PC-9 (cell line): ENCODE measurements at regions not wholly inside any gene's neighbourhood (a gene's known extent, or its start where the extent isn't known, plus 50 kb on each side); places are given as distances from the start of the nearest gene placed in this dataset.

Experiments
- BruUV-seq: library from RNA; stranded (reverse); fragments of 400-500 nt; replicated peaks from 2 replicates; lab custom pipeline; 2021; lab: Mats Ljungman, UMichigan
- CTCF ChIA-PET: fragments of 300-600 bp; sonication (Branson Sonifier 250); formaldehyde crosslinking; loops from one replicate; lab custom pipeline; 2022; ENCODE audit warnings: antibody characterized with exemption; lab: Charles Lee
- POLR2A ChIA-PET: fragments of 300-600 bp; sonication (Branson Sonifier 250); formaldehyde crosslinking; loops from one replicate; lab custom pipeline; 2022; ENCODE audit warnings: antibody characterized with exemption; ENCODE audit not compliant: unreplicated experiment; lab: Charles Lee
- DNase-seq, 2 experiments: peaks; one replicate each; pipeline versions ENCODE4 v3.0.0 to v3.0.0-alpha.2; 2015 to 2022; ENCODE audit warnings: mixed read lengths in 1 of 2
- H2AFZ ChIP-seq: fragments of 200-600 bp; sonication (generic); 2 replicates; pipeline ENCODE4 v1.8.1; 2017; ENCODE audit warnings: antibody characterized with exemption
- H3F3A ChIP-seq: fragments of 200-600 bp; sonication (generic); 2 replicates; pipeline ENCODE4 v1.8.1; 2017; ENCODE audit warnings: antibody characterized with exemption, mild to moderate bottlenecking, low read depth; ENCODE audit not compliant: insufficient read depth
- H3K27ac ChIP-seq: fragments of 200-600 bp; sonication (generic); 2 replicates; pipeline ENCODE4 v1.6.1; 2016; ENCODE audit warnings: mixed run types
- H3K27me3 ChIP-seq: fragments of 200-600 bp; sonication (generic); 2 replicates; pipeline ENCODE4 v1.6.1; 2016; ENCODE audit warnings: low read depth, mixed run types; ENCODE audit not compliant: insufficient read depth
- H3K36me3 ChIP-seq: fragments of 200-600 bp; sonication (generic); 2 replicates; pipeline ENCODE4 v1.6.1; 2016; ENCODE audit warnings: low read depth, mixed run types
- H3K4me1 ChIP-seq: fragments of 200-600 bp; sonication (generic); replicated peaks from 2 replicates; pipeline ENCODE4 v1.6.1; 2016; ENCODE audit warnings: mixed run types; ENCODE audit not compliant: insufficient read depth
- H3K4me2 ChIP-seq: fragments of 200-600 bp; sonication (generic); 2 replicates; pipeline ENCODE4 v1.6.1; 2017; ENCODE audit warnings: mixed run types
- H3K4me3 ChIP-seq: fragments of 200-600 bp; sonication (generic); 2 replicates; pipeline ENCODE4 v1.6.1; 2016; ENCODE audit warnings: mixed run types
- H3K79me2 ChIP-seq: fragments of 200-600 bp; sonication (generic); 2 replicates; pipeline ENCODE4 v1.6.1; 2017; ENCODE audit warnings: low read depth, mixed run types
- H3K9me2 ChIP-seq: fragments of 200-600 bp; sonication (generic); 2 replicates; pipeline ENCODE4 v1.8.1; 2017; ENCODE audit warnings: mild to moderate bottlenecking; ENCODE audit not compliant: insufficient read depth
- H3K9me3 ChIP-seq: fragments of 200-600 bp; sonication (generic); 2 replicates; pipeline ENCODE4 v1.8.1; 2016; ENCODE audit warnings: low read depth; ENCODE audit not compliant: insufficient read depth
- H4K20me1 ChIP-seq: fragments of 200-600 bp; sonication (generic); 2 replicates; pipeline ENCODE4 v1.8.1; 2017; ENCODE audit not compliant: insufficient read depth
- CTCF ChIP-seq: fragments of 200-600 bp; sonication (generic); conservative IDR thresholded peaks from 2 replicates; pipeline ENCODE4 v1.6.1; 2017; ENCODE audit warnings: mixed run types, antibody characterized with exemption, mild to moderate bottlenecking, moderate library complexity
- EZH2 ChIP-seq: fragments of 200-600 bp; sonication (generic); IDR thresholded peaks from 2 replicates; pipeline ENCODE4 v1.8.0; 2017; ENCODE audit warnings: antibody characterized with exemption, low read depth
- intact Hi-C: fragments of 100-400 bp; cut with micrococcal nuclease; formaldehyde crosslinking; loops from one replicate; pipeline ENCODE4 v1.10.0; 2022; ENCODE audit not compliant: unreplicated experiment

GRCh38 chr7:156368053-156368843 is 272.3 kb upstream of the RNF32 start:
- intact Hi-C loops, result no loop called here
- Histone ChIP-seq H3K27me3 (peaks cover 60% of the 10 kb centered on the region), H2AFZ (no peak overlapping the region), H4K20me1 (no peaks in the 10 kb centered on the region), H3K9me3 (0 out of 2 replicates have a peak, but pooled peaks cover 3% of the 10 kb centered on the region), H3K4me2 (no peak overlapping the region), H3K4me1 (no peaks in the 10 kb centered on the region; the same call in 1 of the 2 replicates), H3F3A (no peaks in the 10 kb centered on the region), H3K27ac (no peak overlapping the region), H3K79me2 (no peaks in the 10 kb centered on the region), H3K9me2 (no peaks in the 10 kb centered on the region), H3K4me3 (no peak overlapping the region), H3K36me3 (no peaks in the 10 kb centered on the region)
- ChIA-PET CTCF (no interaction called here), POLR2A (no interaction called here)
- no peak for TF ChIP-seq CTCF
- TF ChIP-seq EZH2, result no peak
- no peak for DNase-seq
- BruUV-seq, result no TSS peak

- POLR2A ChIA-PET, result no interaction called here
- no peaks in the 10 kb centered on the region for H3K9me3 ChIP-seq
- BruUV-seq, result no TSS peak
Observed at GRCh38 chr7:156363751-156364150, 276.8 kb upstream of the RNF32 start.

GRCh38 chr7:156360835-156361234 is 279.7 kb upstream of the RNF32 start:
- BruUV-seq, result no TSS peak
- DNase-seq, result no peak
- no peaks in the 10 kb centered on the region for H3K4me1 ChIP-seq
- intact Hi-C loops, result no loop called here
- no peaks in the 10 kb centered on the region for H4K20me1 ChIP-seq
- ChIA-PET POLR2A (no interaction called here), CTCF (no interaction called here)
- no peak overlapping the region for H3K4me2 ChIP-seq
- H3K27ac ChIP-seq, result no peak overlapping the region
- H3K9me3 ChIP-seq, result no peaks in the 10 kb centered on the region
- H3K36me3 ChIP-seq, result no peaks in the 10 kb centered on the region
- no peak overlapping the region for H2AFZ ChIP-seq
- H3K79me2 ChIP-seq, result no peaks in the 10 kb centered on the region
- H3K4me3 ChIP-seq, result no peak overlapping the region
- H3K9me2 ChIP-seq, result no peaks in the 10 kb centered on the region
- H3F3A ChIP-seq, result no peaks in the 10 kb centered on the region
- TF ChIP-seq EZH2, result no peak
- TF ChIP-seq CTCF, result no peak
- peaks cover 100% of the 10 kb centered on the region for H3K27me3 ChIP-seq

More at GRCh38 chr7:156363751-156364150, 276.8 kb upstream of the RNF32 start:
- intact Hi-C loops, result no loop called here
- H3K4me2 ChIP-seq, result no peak overlapping the region
- CTCF ChIA-PET, result no interaction called here
- H3K79me2 ChIP-seq, result no peaks in the 10 kb centered on the region
- H3K27me3 ChIP-seq, result peaks cover 99% of the 10 kb centered on the region
- TF ChIP-seq EZH2, result no peak
- no peak for TF ChIP-seq CTCF
- no peak for DNase-seq
- no peaks in the 10 kb centered on the region for H3K36me3 ChIP-seq
- H3K4me3 ChIP-seq, result no peak overlapping the region
- H2AFZ ChIP-seq, result no peak overlapping the region
- H4K20me1 ChIP-seq, result no peaks in the 10 kb centered on the region
- no peaks in the 10 kb centered on the region for H3F3A ChIP-seq
- no peak overlapping the region for H3K27ac ChIP-seq
- no peaks in the 10 kb centered on the region; the same call in 1 of the 2 replicates for H3K4me1 ChIP-seq
- no peaks in the 10 kb centered on the region for H3K9me2 ChIP-seq
